ENCODE measurements at regions not wholly inside any gene's neighbourhood (a gene's known extent, or its start where the extent isn't known, plus 50 kb on each side); places are given as distances from the start of the nearest gene placed in this dataset.

- no peak for TF ChIP-seq POLR2AphosphoS5 (IDR thresholded peaks at IDR 0.05)
- TF ChIP-seq POLR2A (IDR thresholded peaks at IDR 0.05): no peak
- no peak for TF ChIP-seq CTCF (IDR thresholded peaks at IDR 0.05)
These were observed 645.4 kb downstream of the BCOR start for GRCh38 chrX:39452401-39452800.
